CD4-positive, alpha-beta T cell (primary cell): ENCODE measurements at regions not wholly inside any gene's neighbourhood (a gene's known extent, or its start where the extent isn't known, plus 50 kb on each side); places are given as distances from the start of the nearest gene placed in this dataset.

Source experiments
- ATAC-seq: fragments of 200-7000 bp; cut with Tn5 transposase; one replicate; pipeline ENCODE4 v1.10.0; 2022; ENCODE audit warnings: mild to moderate bottlenecking; ENCODE audit not compliant: poor library complexity
- CTCF ChIA-PET: fragments of 350-600 bp; sonication (Branson Sonifier 250); formaldehyde crosslinking; loops from one replicate; lab custom pipeline; 2021; ENCODE audit warnings: antibody characterized with exemption, inconsistent platforms; lab: Charles Lee
- POLR2A ChIA-PET: fragments of 350-600 bp; sonication (Branson Sonifier 250); formaldehyde crosslinking; loops from one replicate; lab custom pipeline; 2021; ENCODE audit warnings: antibody characterized with exemption, inconsistent platforms; lab: Charles Lee
- DNase-seq, 14 experiments: peaks; one replicate each; pipeline ENCODE4 v3.0.0-alpha.2; 2013 to 2020; ENCODE audit warnings: mixed read lengths in 2 of 14
- H3K27ac ChIP-seq, 2 donors: one replicate each; pipeline versions ENCODE4 v1.5.1 to v1.7.0; 2013; ENCODE audit warnings: low read length in 2 of 2, low read depth in 1 of 2, mild to moderate bottlenecking in 1 of 2
- H3K27me3 ChIP-seq, 2 experiments: 1 replicate in 1 of 2; 2 replicates in 1 of 2; pipeline versions ENCODE4 v1.6.1 to v1.7.0; 2013; ENCODE audit warnings: low read length in 2 of 2, control low read depth in 1 of 2, mild to moderate bottlenecking in 1 of 2, moderate library complexity in 1 of 2; ENCODE audit not compliant: insufficient read depth in 2 of 2, control insufficient read depth in 1 of 2
- H3K36me3 ChIP-seq: one replicate; pipeline ENCODE4 v1.6.1; 2013; ENCODE audit warnings: low read length, control low read depth; ENCODE audit not compliant: insufficient read depth
- H3K4me1 ChIP-seq: one replicate; pipeline ENCODE4 v1.6.1; 2013; ENCODE audit warnings: low read length, control low read depth; ENCODE audit not compliant: insufficient read depth
- H3K4me3 ChIP-seq: one replicate; pipeline ENCODE4 v1.5.1; 2013; ENCODE audit warnings: mild to moderate bottlenecking, low read length, moderate library complexity
- H3K9me3 ChIP-seq, 2 experiments: 1 replicate in 1 of 2; 2 replicates in 1 of 2; pipeline versions ENCODE4 v1.6.1 to v1.7.0; 2013; ENCODE audit warnings: low read length in 2 of 2, mild to moderate bottlenecking in 2 of 2, control low read depth in 1 of 2, moderate library complexity in 1 of 2; ENCODE audit not compliant: control insufficient read depth in 1 of 2, insufficient read depth in 1 of 2
- H3K27ac Mint-ChIP-seq: one replicate; pipeline ENCODE4 v1.8.0; 2020; ENCODE audit warnings: mixed read lengths
- H3K27me3 Mint-ChIP-seq: one replicate; pipeline ENCODE4 v1.8.0; 2021; ENCODE audit warnings: mixed read lengths
- H3K36me3 Mint-ChIP-seq: one replicate; pipeline ENCODE4 v1.8.0; 2021; ENCODE audit warnings: low read depth, mixed read lengths
- H3K4me1 Mint-ChIP-seq: one replicate; pipeline ENCODE4 v1.8.0; 2021; ENCODE audit warnings: low read depth, mixed read lengths
- H3K4me3 Mint-ChIP-seq: one replicate; pipeline ENCODE4 v1.8.0; 2020; ENCODE audit warnings: mild to moderate bottlenecking, mixed read lengths
- H3K9me3 Mint-ChIP-seq: one replicate; pipeline ENCODE4 v1.8.0; 2020; ENCODE audit warnings: mixed read lengths
- CTCF ChIP-seq: fragments of 200-600 bp; IDR thresholded peaks from one replicate; pipeline ENCODE4 v1.8.0; 2022; ENCODE audit warnings: antibody characterized with exemption, mild to moderate bottlenecking
- intact Hi-C, 2 experiments: fragments of 100-400 bp; cut with DNase I in 1 of 2; cut with micrococcal nuclease in 1 of 2; formaldehyde crosslinking; loops; one replicate each; pipeline versions ENCODE4 v1.15.1 to v1.9.0; 2023 to 2025; cut with DNase I, micrococcal nuclease

- no peaks in the 10 kb centered on the region for H3K9me3 ChIP-seq
- peaks cover 12% of the 10 kb centered on the region for H3K4me1 Mint-ChIP-seq
- peaks cover 17% of the 10 kb centered on the region for H3K4me1 ChIP-seq
- H3K36me3 ChIP-seq, result no peaks in the 10 kb centered on the region
- H3K27me3 ChIP-seq, result peaks cover 20 to 41% of the 10 kb centered on the region in 2 experiments
- no peak overlapping the region for H3K27ac ChIP-seq
- H3K4me3 Mint-ChIP-seq, result no peak overlapping the region
- DNase-seq (no peak), ATAC-seq (no peak)
- intact Hi-C loops, result loop anchor here in 1 of 2 experiments (5.0 kb wide), 1 partner anchor 168 kb away; the partner anchor contains the start of gene ZNF644
- no peaks in the 10 kb centered on the region for H3K36me3 Mint-ChIP-seq
- H3K27ac Mint-ChIP-seq, result no peak overlapping the region
- CTCF ChIA-PET, result no interaction called here
- POLR2A ChIA-PET, result no interaction called here
- H3K27me3 Mint-ChIP-seq, result peaks cover 62% of the 10 kb centered on the region
- no peaks in the 10 kb centered on the region for H3K9me3 Mint-ChIP-seq
- TF ChIP-seq CTCF, result no peak
- no peak overlapping the region for H3K4me3 ChIP-seq
These were observed 137.4 kb upstream of the BARHL2 start for GRCh38 chr1:90854397-90854924.

GRCh38 chr1:90851711-90852050 is 134.6 kb upstream of the BARHL2 start:
- Histone ChIP-seq H3K4me1 (peaks cover 17% of the 10 kb centered on the region), H3K27me3 (peaks cover 20 to 52% of the 10 kb centered on the region in 2 experiments), H3K36me3 (no peaks in the 10 kb centered on the region), H3K4me3 (peak overlapping the region; percentile 36), H3K9me3 (no peaks in the 10 kb centered on the region), H3K27ac (no peak overlapping the region)
- ChIA-PET POLR2A (no interaction called here), CTCF (interaction anchor here (1.0 kb wide), 1 partner anchor 130 kb away, joined by 3 read pairs; no protein-coding TSS in a partner anchor)
- Mint-ChIP-seq H3K27ac (no peak overlapping the region), H3K4me3 (peak overlapping the region; percentile 88), H3K4me1 (peaks cover 12% of the 10 kb centered on the region), H3K9me3 (no peaks in the 10 kb centered on the region), H3K36me3 (no peaks in the 10 kb centered on the region), H3K27me3 (peaks cover 81% of the 10 kb centered on the region)
- DNase-seq (no peak), ATAC-seq (no peak)
- TF ChIP-seq CTCF, result peak; percentile 31
- intact Hi-C loops, result loop anchor here in 1 of 2 experiments (5.0 kb wide), 1 partner anchor 171 kb away; the partner anchor contains the start of gene ZNF644

GRCh38 chr1:90850898-90851710 is 134.0 kb upstream of the BARHL2 start:
- Mint-ChIP-seq H3K4me1 (peaks cover 12% of the 10 kb centered on the region), H3K27me3 (peaks cover 79% of the 10 kb centered on the region), H3K27ac (no peak overlapping the region), H3K9me3 (no peaks in the 10 kb centered on the region), H3K36me3 (no peaks in the 10 kb centered on the region), H3K4me3 (peak overlapping the region; percentile 85)
- H3K27ac ChIP-seq, result no peak overlapping the region
- peaks cover 17% of the 10 kb centered on the region for H3K4me1 ChIP-seq
- ChIA-PET CTCF (interaction anchor here (1.1 kb wide), 1 partner anchor 9 kb away, joined by 3 read pairs; no protein-coding TSS in a partner anchor), POLR2A (no interaction called here)
- peak overlapping the region; percentile 66 for H3K4me3 ChIP-seq
- H3K9me3 ChIP-seq, result no peaks in the 10 kb centered on the region
- DNase-seq (peak; percentile 34 to 89 (median 66)), ATAC-seq (peak; percentile 97)
- intact Hi-C loops, result loop anchor here in 1 of 2 experiments (5.0 kb wide), 1 partner anchor 171 kb away; the partner anchor contains the start of gene ZNF644
- peak; percentile 72 for TF ChIP-seq CTCF
- H3K27me3 ChIP-seq, result peaks cover 18 to 52% of the 10 kb centered on the region in 2 experiments
- H3K36me3 ChIP-seq, result no peaks in the 10 kb centered on the region
